ENCODE measurements at regions not wholly inside any gene's neighbourhood (a gene's known extent, or its start where the extent isn't known, plus 50 kb on each side); places are given as distances from the start of the nearest gene placed in this dataset.

- H3K4me2 ChIP-seq (ENCODE audit: low read depth, low read length, poor library complexity, severe bottlenecking) = no peak overlapping the region
- H3K9ac ChIP-seq (ENCODE audit: low read depth, low read length, poor library complexity, severe bottlenecking) = no peak overlapping the region
- H3K79me2 ChIP-seq (ENCODE audit: insufficient read depth, low read length) = no peaks in the 10 kb centered on the region
- H3K4me1 ChIP-seq (ENCODE audit: insufficient read depth, low read length, poor library complexity, severe bottlenecking) = no peaks in the 10 kb centered on the region
- no peaks in the 10 kb centered on the region for H3K9me2 ChIP-seq (replicated peaks; ENCODE audit: low read depth, low read length)
- no peaks in the 10 kb centered on the region for H4K20me1 ChIP-seq (ENCODE audit: insufficient read depth, low read length, poor library complexity, severe bottlenecking)
- no peaks in the 10 kb centered on the region for H3K27me3 ChIP-seq (ENCODE audit: insufficient read depth, low read length, poor library complexity, severe bottlenecking)
- H3F3A ChIP-seq (ENCODE audit: low read depth) = no peaks in the 10 kb centered on the region
- no peak overlapping the region for H2AFZ ChIP-seq (ENCODE audit: low read length)
- H3K36me3 ChIP-seq (ENCODE audit: insufficient read depth, low read length) = no peaks in the 10 kb centered on the region
- H3K9me3 ChIP-seq (ENCODE audit: insufficient read depth, low read depth, low read length) = no peaks in the 10 kb centered on the region; the same call in 1 of the 2 replicates
- no peak for TF ChIP-seq EZH2phosphoT487 (IDR thresholded peaks at IDR 0.05; ENCODE audit: borderline replicate concordance)
- TF ChIP-seq, protein P1, sequence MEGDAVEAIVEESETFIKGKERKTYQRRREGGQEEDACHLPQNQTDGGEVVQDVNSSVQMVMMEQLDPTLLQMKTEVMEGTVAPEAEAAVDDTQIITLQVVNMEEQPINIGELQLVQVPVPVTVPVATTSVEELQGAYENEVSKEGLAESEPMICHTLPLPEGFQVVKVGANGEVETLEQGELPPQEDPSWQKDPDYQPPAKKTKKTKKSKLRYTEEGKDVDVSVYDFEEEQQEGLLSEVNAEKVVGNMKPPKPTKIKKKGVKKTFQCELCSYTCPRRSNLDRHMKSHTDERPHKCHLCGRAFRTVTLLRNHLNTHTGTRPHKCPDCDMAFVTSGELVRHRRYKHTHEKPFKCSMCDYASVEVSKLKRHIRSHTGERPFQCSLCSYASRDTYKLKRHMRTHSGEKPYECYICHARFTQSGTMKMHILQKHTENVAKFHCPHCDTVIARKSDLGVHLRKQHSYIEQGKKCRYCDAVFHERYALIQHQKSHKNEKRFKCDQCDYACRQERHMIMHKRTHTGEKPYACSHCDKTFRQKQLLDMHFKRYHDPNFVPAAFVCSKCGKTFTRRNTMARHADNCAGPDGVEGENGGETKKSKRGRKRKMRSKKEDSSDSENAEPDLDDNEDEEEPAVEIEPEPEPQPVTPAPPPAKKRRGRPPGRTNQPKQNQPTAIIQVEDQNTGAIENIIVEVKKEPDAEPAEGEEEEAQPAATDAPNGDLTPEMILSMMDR (conservative IDR thresholded peaks at IDR 0.05; ENCODE audit: low read length) = no peak
- no peak overlapping the region for H3K4me3 ChIP-seq (ENCODE audit: low read length, poor library complexity, severe bottlenecking)
Observed at GRCh38 chr1:118487932-118488331, 302.9 kb upstream of the SPAG17 start.

- no peak overlapping the region for H3K9ac ChIP-seq (ENCODE audit: low read depth, low read length, poor library complexity, severe bottlenecking)
- no peaks in the 10 kb centered on the region for H3F3A ChIP-seq (ENCODE audit: low read depth)
- no peaks in the 10 kb centered on the region for H4K20me1 ChIP-seq (ENCODE audit: insufficient read depth, low read length, poor library complexity, severe bottlenecking)
- no peak overlapping the region for H3K4me2 ChIP-seq (ENCODE audit: low read depth, low read length, poor library complexity, severe bottlenecking)
- no peaks in the 10 kb centered on the region for H3K79me2 ChIP-seq (ENCODE audit: insufficient read depth, low read length)
- H3K36me3 ChIP-seq (ENCODE audit: insufficient read depth, low read length) = no peaks in the 10 kb centered on the region
- H3K9me2 ChIP-seq (replicated peaks; ENCODE audit: low read depth, low read length) = no peaks in the 10 kb centered on the region
- no peaks in the 10 kb centered on the region for H3K4me1 ChIP-seq (ENCODE audit: insufficient read depth, low read length, poor library complexity, severe bottlenecking)
- TF ChIP-seq, protein P1 (conservative IDR thresholded peaks at IDR 0.05; ENCODE audit: low read length) = no peak
- no peak for TF ChIP-seq EZH2phosphoT487 (IDR thresholded peaks at IDR 0.05; ENCODE audit: borderline replicate concordance)
- H3K9me3 ChIP-seq (ENCODE audit: insufficient read depth, low read depth, low read length) = no peaks in the 10 kb centered on the region; the same call in 1 of the 2 replicates
- H3K4me3 ChIP-seq (ENCODE audit: low read length, poor library complexity, severe bottlenecking) = no peak overlapping the region
- H3K27me3 ChIP-seq (ENCODE audit: insufficient read depth, low read length, poor library complexity, severe bottlenecking) = no peaks in the 10 kb centered on the region
- no peak overlapping the region for H2AFZ ChIP-seq (ENCODE audit: low read length)
Observed at GRCh38 chr1:118487091-118487490, 302.1 kb upstream of the SPAG17 start.

DNA sequence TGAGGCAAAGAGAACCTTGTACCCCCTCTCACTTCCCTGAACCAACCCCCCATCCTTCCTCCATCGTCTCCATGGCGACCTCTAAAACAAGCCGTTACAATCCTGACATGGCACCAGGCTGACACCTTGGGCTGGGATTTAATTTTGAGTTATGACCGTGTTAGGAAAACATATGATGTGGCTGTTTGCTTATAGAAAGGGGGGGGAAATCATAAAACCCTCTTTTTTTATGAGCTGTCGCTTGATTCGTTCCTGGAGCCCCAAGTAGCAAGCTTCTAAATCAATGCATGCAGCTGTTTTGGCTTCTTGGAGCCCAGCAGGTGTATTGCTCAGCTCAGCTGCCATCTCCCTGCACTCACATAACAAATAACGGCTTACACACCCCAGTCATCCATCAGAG lies 301.2 kb upstream of the SPAG17 start:
- Histone ChIP-seq H3F3A (ENCODE audit: low read depth) (no peaks in the 10 kb centered on the region), H3K9me2 (replicated peaks; ENCODE audit: low read depth, low read length) (no peaks in the 10 kb centered on the region), H3K4me2 (ENCODE audit: low read depth, low read length, poor library complexity, severe bottlenecking) (no peak overlapping the region), H3K79me2 (ENCODE audit: insufficient read depth, low read length) (no peaks in the 10 kb centered on the region), H3K4me1 (ENCODE audit: insufficient read depth, low read length, poor library complexity, severe bottlenecking) (no peaks in the 10 kb centered on the region), H3K9ac (ENCODE audit: low read depth, low read length, poor library complexity, severe bottlenecking) (no peak overlapping the region), H3K27me3 (ENCODE audit: insufficient read depth, low read length, poor library complexity, severe bottlenecking) (no peaks in the 10 kb centered on the region), H3K9me3 (ENCODE audit: insufficient read depth, low read depth, low read length) (no peaks in the 10 kb centered on the region; the same call in 1 of the 2 replicates), H4K20me1 (ENCODE audit: insufficient read depth, low read length, poor library complexity, severe bottlenecking) (no peaks in the 10 kb centered on the region), H2AFZ (ENCODE audit: low read length) (no peak overlapping the region), H3K4me3 (ENCODE audit: low read length, poor library complexity, severe bottlenecking) (no peak overlapping the region), H3K36me3 (ENCODE audit: insufficient read depth, low read length) (no peaks in the 10 kb centered on the region)
- TF ChIP-seq, protein P1 (conservative IDR thresholded peaks at IDR 0.05; ENCODE audit: low read length) = no peak
- TF ChIP-seq EZH2phosphoT487 (IDR thresholded peaks at IDR 0.05; ENCODE audit: borderline replicate concordance) = no peak

Measured in Loucy (cell line).